ENCODE measurements at regions not wholly inside any gene's neighbourhood (a gene's known extent, or its start where the extent isn't known, plus 50 kb on each side); places are given as distances from the start of the nearest gene placed in this dataset.

DNA sequence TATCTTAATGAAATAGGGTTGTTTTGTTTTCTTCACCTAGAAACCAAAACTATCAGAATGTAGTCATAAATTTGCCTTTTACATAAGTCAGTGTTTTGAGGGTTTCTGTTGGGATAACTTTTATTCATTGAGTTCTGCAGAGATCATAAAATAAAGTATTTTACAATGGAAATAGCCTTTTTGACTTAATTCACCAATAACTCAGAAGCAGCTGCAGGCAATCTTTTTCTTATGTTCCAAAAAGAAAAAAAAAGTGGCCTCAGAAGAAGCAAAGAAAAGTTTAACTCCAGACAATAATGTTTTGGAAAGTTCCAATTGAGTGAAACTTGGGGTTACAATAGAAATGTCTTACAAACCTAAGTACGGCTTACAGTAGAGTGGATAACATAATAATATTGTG is 491.7 kb upstream of the NRP1 start:
- TF ChIP-seq POLR2A (IDR thresholded peaks at IDR 0.05): no peak
- TF ChIP-seq, protein P1, sequence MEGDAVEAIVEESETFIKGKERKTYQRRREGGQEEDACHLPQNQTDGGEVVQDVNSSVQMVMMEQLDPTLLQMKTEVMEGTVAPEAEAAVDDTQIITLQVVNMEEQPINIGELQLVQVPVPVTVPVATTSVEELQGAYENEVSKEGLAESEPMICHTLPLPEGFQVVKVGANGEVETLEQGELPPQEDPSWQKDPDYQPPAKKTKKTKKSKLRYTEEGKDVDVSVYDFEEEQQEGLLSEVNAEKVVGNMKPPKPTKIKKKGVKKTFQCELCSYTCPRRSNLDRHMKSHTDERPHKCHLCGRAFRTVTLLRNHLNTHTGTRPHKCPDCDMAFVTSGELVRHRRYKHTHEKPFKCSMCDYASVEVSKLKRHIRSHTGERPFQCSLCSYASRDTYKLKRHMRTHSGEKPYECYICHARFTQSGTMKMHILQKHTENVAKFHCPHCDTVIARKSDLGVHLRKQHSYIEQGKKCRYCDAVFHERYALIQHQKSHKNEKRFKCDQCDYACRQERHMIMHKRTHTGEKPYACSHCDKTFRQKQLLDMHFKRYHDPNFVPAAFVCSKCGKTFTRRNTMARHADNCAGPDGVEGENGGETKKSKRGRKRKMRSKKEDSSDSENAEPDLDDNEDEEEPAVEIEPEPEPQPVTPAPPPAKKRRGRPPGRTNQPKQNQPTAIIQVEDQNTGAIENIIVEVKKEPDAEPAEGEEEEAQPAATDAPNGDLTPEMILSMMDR (IDR thresholded peaks at IDR 0.05): no peak
